H1 (cell line): ENCODE measurements at regions not wholly inside any gene's neighbourhood (a gene's known extent, or its start where the extent isn't known, plus 50 kb on each side); places are given as distances from the start of the nearest gene placed in this dataset.

Experiments used
- CREB1 ChIP-seq: IDR thresholded peaks from 2 replicates; pipeline ENCODE4 v1.6.1; 2012; ENCODE audit warnings: inconsistent platforms
- GTF2F1 ChIP-seq: IDR thresholded peaks from 2 replicates; pipeline ENCODE4 v1.6.1; 2012; ENCODE audit warnings: low read depth, low read length, improper control_type of control experiment, borderline replicate concordance
- JUN ChIP-seq: IDR thresholded peaks from 2 replicates; pipeline ENCODE4 v1.6.1; 2011; ENCODE audit warnings: low read depth, mild to moderate bottlenecking, improper control_type of control experiment, low read length
- RBBP5 ChIP-seq: IDR thresholded peaks from 2 replicates; pipeline ENCODE4 v1.7.1; 2012; ENCODE audit warnings: low read depth, mild to moderate bottlenecking, inconsistent platforms, low read length, moderate library complexity, borderline replicate concordance
- TAF7 ChIP-seq: optimal IDR thresholded peaks from 2 replicates; pipeline ENCODE3; 2011; ENCODE audit warnings: low read depth, mild to moderate bottlenecking, inconsistent platforms, low read length, moderate library complexity, borderline replicate concordance
- ZNF274 ChIP-seq: IDR thresholded peaks from 2 replicates; pipeline ENCODE4 v1.7.0; 2012; ENCODE audit warnings: low read length, borderline replicate concordance; ENCODE audit errors: extremely low read depth

GRCh38 chr5:67379753-67380152 lies 183.2 kb upstream of the CD180 start (continued):
- TF ChIP-seq GTF2F1 (no peak), JUN (no peak), CREB1 (no peak), RBBP5 (no peak), TAF7 (no peak), ZNF274 (no peak)
